Mesenchymal stem cell (in vitro differentiated cells and primary cell): ENCODE measurements at regions not wholly inside any gene's neighbourhood (a gene's known extent, or its start where the extent isn't known, plus 50 kb on each side); places are given as distances from the start of the nearest gene placed in this dataset.
"Not testable (repeated sequence)": the region's sequence is repeated elsewhere in the genome, so short reads cannot be mapped to it uniquely, and the experiment has no call there.

Experiments used
- DNase-seq: peaks from one replicate; pipeline ENCODE4 v3.0.0-alpha.2; 2013
- H2AFZ ChIP-seq: one replicate; pipeline ENCODE4 v1.6.1; 2013; ENCODE audit warnings: low read depth, mild to moderate bottlenecking, control low read depth, inconsistent platforms, low read length, moderate library complexity
- H2AK5ac ChIP-seq: 2 replicates; pipeline ENCODE4 v1.6.1; 2013; ENCODE audit warnings: low read length, moderate library complexity, mild to moderate bottlenecking, inconsistent platforms; ENCODE audit not compliant: severe bottlenecking
- H2BK120ac ChIP-seq: one replicate; pipeline ENCODE4 v1.6.1; 2013; ENCODE audit warnings: low read depth, mild to moderate bottlenecking, inconsistent platforms, low read length, moderate library complexity
- H2BK12ac ChIP-seq, 2 experiments: one replicate each; pipeline ENCODE4 v1.6.1; 2013; ENCODE audit warnings: inconsistent platforms in 2 of 2, low read length in 2 of 2, mild to moderate bottlenecking in 2 of 2, moderate library complexity in 2 of 2, control low read depth in 1 of 2
- H2BK15ac ChIP-seq: one replicate; pipeline ENCODE4 v1.6.1; 2013; ENCODE audit warnings: mild to moderate bottlenecking, low read depth, inconsistent platforms; ENCODE audit not compliant: poor library complexity, severe bottlenecking
- H2BK5ac ChIP-seq: 2 replicates; pipeline ENCODE4 v1.6.1; 2013; ENCODE audit warnings: low read depth, mild to moderate bottlenecking, low read length, control low read depth, inconsistent platforms; ENCODE audit not compliant: poor library complexity, severe bottlenecking
- H3K14ac ChIP-seq, 2 experiments: one replicate each; pipeline ENCODE4 v1.6.1; 2013; ENCODE audit warnings: inconsistent platforms in 2 of 2, low read length in 2 of 2, control low read depth in 1 of 2, mild to moderate bottlenecking in 1 of 2, moderate library complexity in 1 of 2
- H3K18ac ChIP-seq, 2 experiments: one replicate each; pipeline ENCODE4 v1.6.1; 2013; ENCODE audit warnings: inconsistent platforms in 2 of 2, low read length in 2 of 2, control low read depth in 1 of 2, low read depth in 1 of 2, mild to moderate bottlenecking in 1 of 2
- H3K23ac ChIP-seq, 2 experiments: one replicate each; pipeline ENCODE4 v1.6.1; 2013; ENCODE audit warnings: inconsistent platforms in 2 of 2, low read length in 2 of 2, mild to moderate bottlenecking in 2 of 2, moderate library complexity in 2 of 2, control low read depth in 1 of 2
- H3K27ac ChIP-seq: 2 replicates; pipeline ENCODE4 v1.5.1; 2013; ENCODE audit warnings: mild to moderate bottlenecking, moderate library complexity, low read length, control low read depth, inconsistent platforms; ENCODE audit not compliant: poor library complexity, severe bottlenecking
- H3K27me3 ChIP-seq, 2 experiments: 2 replicates each; pipeline versions ENCODE4 v1.6.1 to v1.7.0; 2013; ENCODE audit warnings: low read length in 2 of 2, mild to moderate bottlenecking in 2 of 2, moderate library complexity in 2 of 2, control low read depth in 1 of 2, inconsistent platforms in 1 of 2; ENCODE audit not compliant: control insufficient read depth in 1 of 2, insufficient read depth in 1 of 2
- H3K36me3 ChIP-seq, 2 experiments: 2 replicates each; pipeline versions ENCODE4 v1.6.1 to v1.7.0; 2013; ENCODE audit warnings: low read length in 2 of 2, control low read depth in 1 of 2, inconsistent platforms in 1 of 2, low read depth in 1 of 2, mild to moderate bottlenecking in 1 of 2; ENCODE audit not compliant: insufficient read depth in 2 of 2, control insufficient read depth in 1 of 2
- H3K4ac ChIP-seq, 2 experiments: one replicate each; pipeline ENCODE4 v1.6.1; 2013; ENCODE audit warnings: inconsistent platforms in 2 of 2, low read length in 2 of 2, mild to moderate bottlenecking in 2 of 2, moderate library complexity in 2 of 2, control low read depth in 1 of 2, low read depth in 1 of 2
- H3K4me1 ChIP-seq: 2 replicates; pipeline ENCODE4 v1.6.1; 2013; ENCODE audit warnings: low read depth, low read length, control low read depth; ENCODE audit not compliant: control insufficient read depth, insufficient read depth
- H3K4me2 ChIP-seq: 2 replicates; pipeline ENCODE4 v1.6.1; 2013; ENCODE audit warnings: low read length, mild to moderate bottlenecking, inconsistent platforms; ENCODE audit not compliant: poor library complexity, severe bottlenecking
- H3K4me3 ChIP-seq, 2 experiments: 2 replicates each; pipeline versions ENCODE4 v1.5.1 to v1.7.0; 2013; ENCODE audit warnings: low read length in 2 of 2, mild to moderate bottlenecking in 2 of 2, control low read depth in 1 of 2, low read depth in 1 of 2; ENCODE audit not compliant: insufficient read depth in 1 of 2
- H3K79me1 ChIP-seq: replicated peaks from 2 replicates; pipeline ENCODE4 v1.6.1; 2013; ENCODE audit warnings: mild to moderate bottlenecking, control low read depth, low read length, inconsistent platforms; ENCODE audit not compliant: poor library complexity, severe bottlenecking
- H3K9ac ChIP-seq: 2 replicates; pipeline ENCODE4 v1.7.0; 2013; ENCODE audit warnings: mild to moderate bottlenecking, low read length, moderate library complexity
- H3K9me3 ChIP-seq: 2 replicates; pipeline ENCODE4 v1.7.0; 2013; ENCODE audit warnings: mild to moderate bottlenecking, low read length; ENCODE audit not compliant: control insufficient read depth
- H4K8ac ChIP-seq: one replicate; pipeline ENCODE4 v1.6.1; 2013; ENCODE audit warnings: inconsistent platforms, mild to moderate bottlenecking, low read length, moderate library complexity
- H4K91ac ChIP-seq: one replicate; pipeline ENCODE4 v1.6.1; 2013; ENCODE audit warnings: mild to moderate bottlenecking, low read length, inconsistent platforms
- WGBS: methylation state at CpG from one replicate; pipeline ENCODE4 v1.1.7; 2013; ENCODE audit warnings: mixed read lengths; 5-methylcytosine and 5-hydroxymethylcytosine counted together

DNA sequence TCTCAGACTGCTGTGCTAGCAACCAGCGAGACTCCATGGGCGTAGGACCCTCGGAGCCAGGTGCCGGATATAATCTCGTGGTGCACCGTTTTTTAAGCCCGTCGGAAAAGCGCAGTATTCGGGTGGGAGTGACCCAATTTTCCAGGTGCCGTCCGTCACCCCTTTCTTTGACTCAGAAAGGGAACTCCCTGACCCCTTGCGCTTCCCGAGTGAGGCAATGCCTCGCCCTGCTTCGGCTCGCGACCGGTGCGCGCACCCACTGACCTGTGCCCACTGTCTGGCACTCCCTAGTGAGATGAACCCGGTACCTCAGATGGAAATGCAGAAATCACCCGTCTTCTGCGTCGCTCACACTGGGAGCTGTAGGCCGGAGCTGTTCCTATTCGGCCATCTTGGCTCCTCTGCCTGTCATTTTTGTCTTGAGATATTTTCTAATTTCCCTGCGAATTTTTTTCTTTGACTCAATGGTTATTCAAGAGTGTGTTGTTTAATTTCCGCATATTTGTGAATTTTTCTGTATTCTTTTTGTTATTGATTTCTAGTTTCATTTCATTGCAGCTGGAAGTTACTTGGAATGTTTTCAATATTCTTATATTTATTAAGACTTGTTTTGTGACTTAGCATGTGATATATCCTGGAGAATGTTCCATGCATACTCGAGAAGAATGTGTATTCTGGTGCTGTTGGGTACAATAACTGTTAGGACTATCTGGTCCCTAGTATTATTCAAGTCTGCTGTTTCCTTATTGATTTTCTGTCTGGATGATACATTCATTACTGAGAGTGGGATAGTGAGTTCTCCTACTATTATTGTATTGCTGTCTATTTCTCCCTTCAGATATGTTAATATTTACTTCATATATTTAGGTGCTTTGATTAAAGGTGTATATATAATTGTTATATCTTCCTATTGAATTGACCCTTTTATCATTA, 125.3 kb upstream of the ASB18 start:
- not testable (repeated sequence) for H2BK5ac ChIP-seq, H3K27ac ChIP-seq, H3K9me3 ChIP-seq, H2AK5ac ChIP-seq, H4K8ac ChIP-seq, H4K91ac ChIP-seq, H2BK15ac ChIP-seq, H3K23ac ChIP-seq, H3K4me1 ChIP-seq, H3K14ac ChIP-seq, H3K18ac ChIP-seq, H3K79me1 ChIP-seq, H3K4ac ChIP-seq, H2AFZ ChIP-seq, H3K4me2 ChIP-seq, H3K36me3 ChIP-seq, H2BK120ac ChIP-seq, H3K4me3 ChIP-seq, H3K9ac ChIP-seq, H3K27me3 ChIP-seq, DNase-seq, H2BK12ac ChIP-seq
- 56% methylated on average over 29 of the region's 30 CpGs for WGBS

DNA sequence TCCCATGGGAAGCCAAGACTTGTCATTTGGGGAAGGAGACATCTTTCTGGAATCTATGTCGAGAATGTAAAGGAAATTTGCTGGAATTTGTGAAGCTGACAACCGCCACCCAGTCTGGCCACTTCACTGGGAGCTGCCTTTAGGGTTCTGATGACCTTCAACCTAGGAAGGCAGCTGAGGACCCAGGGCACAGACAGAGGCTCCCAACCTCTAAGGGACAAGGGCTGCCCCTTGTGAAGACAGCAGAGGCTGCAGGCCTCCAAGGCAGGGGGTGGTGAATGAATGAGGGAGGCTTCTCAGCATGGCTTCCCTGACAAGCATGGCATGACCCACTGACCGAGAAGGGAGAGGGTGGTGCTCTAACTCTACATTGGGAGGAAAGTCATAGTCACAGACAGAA, 128.9 kb upstream of the ASB18 start:
- Histone ChIP-seq H3K36me3 (no peaks in the 10 kb centered on the region), H3K14ac (no peak overlapping the region), H3K9ac (no peak overlapping the region), H2BK12ac (no peak overlapping the region), H3K79me1 (no peaks in the 10 kb centered on the region), H3K4me3 (no peak overlapping the region), H2AK5ac (no peak overlapping the region), H2BK5ac (no peak overlapping the region), H3K4me1 (no peaks in the 10 kb centered on the region), H3K9me3 (no peaks in the 10 kb centered on the region), H3K4me2 (no peak overlapping the region), H3K18ac (no peak overlapping the region), H3K4ac (no peak overlapping the region), H2AFZ (no peak overlapping the region), H3K27ac (no peak overlapping the region), H3K23ac (no peak overlapping the region), H2BK120ac (no peak overlapping the region), H3K27me3 (peaks cover 3 to 18% of the 10 kb centered on the region in 2 experiments), H4K8ac (no peak overlapping the region), H2BK15ac (no peak overlapping the region), H4K91ac (no peak overlapping the region)
- no peak for DNase-seq
- 62% methylated on average over 3 of the region's 3 CpGs for WGBS

DNA sequence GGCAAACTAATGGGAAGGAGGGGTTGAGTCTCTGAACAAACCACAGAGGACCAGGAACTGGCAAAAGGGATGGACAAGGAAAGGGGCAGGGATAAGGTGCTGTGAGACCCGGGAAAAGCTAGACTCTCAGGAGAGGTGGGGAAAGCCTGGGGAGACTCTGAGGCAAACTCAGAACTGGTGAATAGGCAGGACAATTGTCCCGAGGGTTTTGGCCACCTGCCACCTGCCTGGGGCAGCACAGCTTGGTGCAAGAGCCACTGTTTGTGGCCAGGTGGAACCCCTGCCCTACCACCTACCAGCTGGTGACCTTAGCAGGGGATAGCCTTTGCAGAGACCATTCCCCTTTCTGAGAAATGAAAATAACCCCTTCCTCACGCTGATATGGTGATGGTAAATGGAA, 129.4 kb upstream of the ASB18 start:
- WGBS: 81% methylated on average over 2 of the region's 3 CpGs
- Histone ChIP-seq H2AK5ac (no peak overlapping the region), H3K4me1 (no peaks in the 10 kb centered on the region), H4K8ac (no peak overlapping the region), H3K36me3 (no peaks in the 10 kb centered on the region), H3K4me3 (no peak overlapping the region), H4K91ac (no peak overlapping the region), H3K18ac (no peak overlapping the region), H3K79me1 (no peaks in the 10 kb centered on the region), H3K23ac (no peak overlapping the region), H3K4ac (no peak overlapping the region), H3K14ac (no peak overlapping the region), H2BK15ac (no peak overlapping the region), H2BK12ac (no peak overlapping the region), H3K9ac (no peak overlapping the region), H3K9me3 (no peaks in the 10 kb centered on the region), H3K27ac (no peak overlapping the region), H3K4me2 (no peak overlapping the region), H2AFZ (no peak overlapping the region), H2BK5ac (no peak overlapping the region), H3K27me3 (peaks cover 3 to 18% of the 10 kb centered on the region in 2 experiments), H2BK120ac (no peak overlapping the region)
- no peak for DNase-seq

DNA sequence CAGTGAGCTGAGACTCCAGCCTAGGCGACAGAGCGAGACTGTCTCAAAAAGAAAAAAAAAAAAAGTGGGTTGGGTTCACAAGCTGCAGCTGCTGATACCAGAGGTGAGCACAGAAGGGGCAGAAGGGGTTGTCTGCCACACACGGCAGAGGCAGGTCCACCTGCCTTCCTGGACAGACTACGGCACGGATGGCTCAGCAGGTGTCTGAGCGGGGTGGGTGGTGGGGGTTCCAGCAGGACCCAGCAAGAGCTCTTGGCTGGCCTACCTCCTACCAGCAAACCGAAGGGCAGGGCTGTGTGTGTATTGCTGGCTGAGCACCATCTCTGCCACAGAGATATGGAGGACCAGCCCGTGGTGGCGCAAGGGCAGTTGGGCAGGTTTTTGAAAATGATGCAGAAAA, 130.4 kb upstream of the ASB18 start:
- Histone ChIP-seq H2BK120ac (no peak overlapping the region), H2BK12ac (no peak overlapping the region), H3K4me2 (no peak overlapping the region), H4K8ac (no peak overlapping the region), H3K18ac (no peak overlapping the region), H3K4me1 (no peaks in the 10 kb centered on the region), H2BK5ac (no peak overlapping the region), H2BK15ac (no peak overlapping the region), H3K79me1 (no peaks in the 10 kb centered on the region), H3K4ac (no peak overlapping the region), H2AFZ (no peak overlapping the region), H3K14ac (no peak overlapping the region), H4K91ac (no peak overlapping the region), H3K27ac (no peak overlapping the region), H3K36me3 (no peaks in the 10 kb centered on the region), H3K27me3 (peaks cover 3 to 18% of the 10 kb centered on the region in 2 experiments), H3K9me3 (no peaks in the 10 kb centered on the region), H3K9ac (no peak overlapping the region), H2AK5ac (no peak overlapping the region), H3K23ac (no peak overlapping the region), H3K4me3 (no peak overlapping the region)
- WGBS: 91% methylated on average over 9 of the region's 9 CpGs
- no peak for DNase-seq
